Right cardiac atrium (tissue), 5 donors: ENCODE measurements at regions not wholly inside any gene's neighbourhood (a gene's known extent, or its start where the extent isn't known, plus 50 kb on each side); places are given as distances from the start of the nearest gene placed in this dataset.
"Not testable (repeated sequence)": the region's sequence is repeated elsewhere in the genome, so short reads cannot be mapped to it uniquely, and the experiment has no call there.

Experiments used
- ATAC-seq, 2 donors: fragments of 200-7000 bp; cut with Tn5 transposase; one replicate each; pipeline versions ENCODE4 v1.8.0 to v1.9.1; 2020; ENCODE audit warnings: moderate library complexity in 2 of 2, mild to moderate bottlenecking in 1 of 2
- DNase-seq, 3 donors: peaks; one replicate each; pipeline ENCODE4 v3.0.0-alpha.2; 2020
- H3K27ac ChIP-seq: one replicate; pipeline ENCODE4 v1.5.1; 2013; ENCODE audit warnings: mild to moderate bottlenecking, low read length, control low read depth, moderate library complexity
- H3K27me3 ChIP-seq: one replicate; pipeline ENCODE4 v1.6.1; 2013; ENCODE audit not compliant: control insufficient read depth, insufficient read depth
- H3K4me1 ChIP-seq: one replicate; pipeline ENCODE4 v1.6.1; 2013; ENCODE audit warnings: low read length; ENCODE audit not compliant: control insufficient read depth, insufficient read depth
- H3K4me3 ChIP-seq: one replicate; pipeline ENCODE4 v1.5.1; 2013; ENCODE audit warnings: low read length, control low read depth
- H3K9me3 ChIP-seq: one replicate; pipeline ENCODE4 v1.6.1; 2013; ENCODE audit warnings: low read length; ENCODE audit not compliant: control insufficient read depth
- WGBS: extraction: QIAGEN DNeasy Blood & Tissue Kit; methylation state at CpG from one replicate; pipeline ENCODE4 v1.1.7; 2013; 5-methylcytosine and 5-hydroxymethylcytosine counted together
- intact Hi-C, 4 donors: fragments of 100-400 bp; cut with DNase I; formaldehyde crosslinking; loops; one replicate each; pipeline versions ENCODE4 v1.11.0 to v1.14.0; 2022 to 2023
- donor health status: healthy with polysubstance abuse.
- donor health status: DM: no; HTN: yes; CAD: no.
- donor health status: DM: no; HTN: no; CAD: no.
- donor health status: DM: no; HTN: yes; CAD: no; lungs with severe emphysema.
- donor health status: DM: yes; HTN: yes; CAD: no.

DNA sequence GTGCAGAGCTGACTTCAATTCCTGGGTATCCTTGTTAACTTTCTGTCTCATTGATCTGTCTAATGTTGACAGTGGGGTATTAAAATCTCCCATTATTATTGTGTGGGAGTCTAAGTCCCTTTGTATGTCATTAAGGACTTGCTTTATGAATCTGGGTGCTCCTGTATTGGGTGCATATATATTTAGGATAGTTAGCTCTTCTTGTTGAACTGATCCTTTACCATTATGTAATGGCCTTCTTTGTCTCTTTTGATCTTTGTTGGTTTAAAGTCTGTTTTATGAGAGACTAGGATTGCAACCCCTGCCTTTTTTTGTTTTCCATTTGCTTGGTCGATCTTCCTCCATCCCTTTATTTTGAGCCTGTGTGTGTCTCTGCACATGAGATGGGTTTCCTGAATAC is 5269.5 kb upstream of the TPTE start:
- not testable (repeated sequence) for H3K4me3 ChIP-seq
- 55% methylated on average over 1 of the region's 1 CpG for WGBS

More for the DNA sequence above, 5269.5 kb upstream of the TPTE start:
- intact Hi-C loops, H3K4me1 ChIP-seq, H3K9me3 ChIP-seq, DNase-seq, H3K27me3 ChIP-seq, ATAC-seq, H3K27ac ChIP-seq: not testable (repeated sequence)
